Mesendoderm (in vitro differentiated cells): ENCODE measurements at regions not wholly inside any gene's neighbourhood (a gene's known extent, or its start where the extent isn't known, plus 50 kb on each side); places are given as distances from the start of the nearest gene placed in this dataset.

Experiments used
- DNase-seq: peaks from one replicate; pipeline ENCODE4 v3.0.0; 2013
- H2AK5ac ChIP-seq: 2 replicates; pipeline ENCODE4 v1.6.1; 2013; ENCODE audit warnings: low read length, inconsistent platforms
- H2BK120ac ChIP-seq: 2 replicates; pipeline ENCODE4 v1.6.1; 2013; ENCODE audit warnings: low read depth, mild to moderate bottlenecking, low read length, moderate library complexity, mixed read lengths
- H2BK15ac ChIP-seq: replicated peaks from 2 replicates; pipeline ENCODE4 v1.6.1; 2013; ENCODE audit warnings: low read depth, mild to moderate bottlenecking, moderate library complexity
- H2BK5ac ChIP-seq: 2 replicates; pipeline ENCODE4 v1.6.1; 2013; ENCODE audit warnings: low read length, inconsistent platforms
- H3K18ac ChIP-seq: 2 replicates; pipeline ENCODE4 v1.6.1; 2013; ENCODE audit warnings: mild to moderate bottlenecking, low read length, mixed read lengths
- H3K23ac ChIP-seq: one replicate; pipeline ENCODE4 v1.6.1; 2013; ENCODE audit warnings: low read length
- H3K27ac ChIP-seq: 2 replicates; pipeline ENCODE4 v1.5.1; 2013; ENCODE audit warnings: low read depth, mild to moderate bottlenecking, inconsistent platforms, low read length, moderate library complexity
- H3K27me3 ChIP-seq: 2 replicates; pipeline ENCODE4 v1.6.1; 2013; ENCODE audit warnings: low read length, control low read depth, mild to moderate bottlenecking, inconsistent platforms; ENCODE audit not compliant: insufficient read depth, poor library complexity
- H3K36me3 ChIP-seq: 2 replicates; pipeline ENCODE4 v1.6.1; 2013; ENCODE audit warnings: low read length, inconsistent platforms; ENCODE audit not compliant: control insufficient read depth, insufficient read depth
- H3K4ac ChIP-seq: one replicate; pipeline ENCODE4 v1.6.1; 2013; ENCODE audit warnings: low read depth, mild to moderate bottlenecking, low read length, moderate library complexity
- H3K4me1 ChIP-seq: 2 replicates; pipeline ENCODE4 v1.6.1; 2013; ENCODE audit warnings: low read depth, low read length, inconsistent platforms; ENCODE audit not compliant: control insufficient read depth
- H3K4me2 ChIP-seq: 2 replicates; pipeline ENCODE4 v1.6.1; 2013; ENCODE audit warnings: low read length
- H3K4me3 ChIP-seq: 2 replicates; pipeline ENCODE4 v1.5.1; 2013; ENCODE audit warnings: mild to moderate bottlenecking, low read length
- H3K56ac ChIP-seq: one replicate; pipeline ENCODE4 v1.6.1; 2013; ENCODE audit warnings: low read length
- H3K79me1 ChIP-seq: 2 replicates; pipeline ENCODE4 v1.6.1; 2013; ENCODE audit warnings: low read length, inconsistent platforms
- H3K79me2 ChIP-seq: 2 replicates; pipeline ENCODE4 v1.6.1; 2013; ENCODE audit warnings: mild to moderate bottlenecking, low read length; ENCODE audit not compliant: control insufficient read depth, insufficient read depth
- H3K9ac ChIP-seq: 2 replicates; pipeline ENCODE4 v1.6.1; 2013; ENCODE audit warnings: low read length, inconsistent platforms
- H4K5ac ChIP-seq: one replicate; pipeline ENCODE4 v1.6.1; 2013; ENCODE audit warnings: low read length
- H4K8ac ChIP-seq: one replicate; pipeline ENCODE4 v1.6.1; 2013; ENCODE audit warnings: low read depth, mild to moderate bottlenecking, control low read depth, low read length, moderate library complexity
- WGBS: extraction: QIAGEN DNeasy Blood & Tissue Kit; methylation state at CpG from one replicate; pipeline ENCODE4 v1.1.7; 2013; ENCODE audit warnings: low lambda C conversion rate, missing lambda C conversion rate; ENCODE audit not compliant: insufficient coverage; ENCODE audit errors: extremely low coverage; 5-methylcytosine and 5-hydroxymethylcytosine counted together

GRCh38 chr11:82267186-82267585 lies 466.5 kb downstream of the FAM181B start:
- H3K4me3 ChIP-seq, result no peak overlapping the region
- H3K79me2 ChIP-seq, result no peaks in the 10 kb centered on the region
- no peak overlapping the region for H3K27ac ChIP-seq
- WGBS, result no CpG with 5 or more reads among the region's 3 CpGs
- H3K4ac ChIP-seq, result no peak overlapping the region
- no peak overlapping the region for H3K9ac ChIP-seq
- H3K79me1 ChIP-seq, result no peaks in the 10 kb centered on the region
- no peak overlapping the region for H2BK15ac ChIP-seq
- H3K4me1 ChIP-seq, result no peaks in the 10 kb centered on the region
- H3K4me2 ChIP-seq, result no peak overlapping the region
- H3K18ac ChIP-seq, result no peak overlapping the region
- no peak for DNase-seq
- H3K27me3 ChIP-seq, result no peaks in the 10 kb centered on the region
- H4K8ac ChIP-seq, result no peak overlapping the region
- H3K23ac ChIP-seq, result no peak overlapping the region
- H2BK120ac ChIP-seq, result no peak overlapping the region
- H3K36me3 ChIP-seq, result no peaks in the 10 kb centered on the region
- no peak overlapping the region for H2AK5ac ChIP-seq
- H3K56ac ChIP-seq, result no peak overlapping the region
- H4K5ac ChIP-seq, result no peak overlapping the region
- H2BK5ac ChIP-seq, result no peak overlapping the region

- Histone ChIP-seq H3K27ac (no peak overlapping the region), H2BK120ac (no peak overlapping the region), H4K5ac (no peak overlapping the region), H3K23ac (no peak overlapping the region), H3K9ac (no peak overlapping the region), H3K27me3 (no peaks in the 10 kb centered on the region), H2BK15ac (no peak overlapping the region), H3K4ac (no peak overlapping the region), H3K79me2 (no peaks in the 10 kb centered on the region), H4K8ac (no peak overlapping the region), H3K18ac (no peak overlapping the region), H3K4me2 (no peak overlapping the region), H3K56ac (no peak overlapping the region), H3K79me1 (no peaks in the 10 kb centered on the region), H3K4me1 (no peaks in the 10 kb centered on the region), H3K36me3 (no peaks in the 10 kb centered on the region), H3K4me3 (no peak overlapping the region), H2AK5ac (no peak overlapping the region), H2BK5ac (no peak overlapping the region)
- no CpG with 5 or more reads among the region's 1 CpG for WGBS
- no peak for DNase-seq
These were observed 472.3 kb downstream of the FAM181B start for GRCh38 chr11:82261367-82261766.

- Histone ChIP-seq H3K23ac (no peak overlapping the region), H2BK5ac (no peak overlapping the region), H3K9ac (no peak overlapping the region), H3K36me3 (no peaks in the 10 kb centered on the region), H3K4me2 (no peak overlapping the region), H4K8ac (no peak overlapping the region), H2BK120ac (no peak overlapping the region), H3K4me1 (no peaks in the 10 kb centered on the region), H3K4ac (no peak overlapping the region), H3K27ac (no peak overlapping the region), H3K4me3 (no peak overlapping the region), H3K79me2 (no peaks in the 10 kb centered on the region), H2AK5ac (no peak overlapping the region), H3K79me1 (no peaks in the 10 kb centered on the region), H2BK15ac (no peak overlapping the region), H3K27me3 (no peaks in the 10 kb centered on the region), H3K18ac (no peak overlapping the region), H4K5ac (no peak overlapping the region), H3K56ac (no peak overlapping the region)
- no peak for DNase-seq
- WGBS, result no CpG with 5 or more reads among the region's 2 CpGs
These were observed 483.6 kb downstream of the FAM181B start for GRCh38 chr11:82250047-82250446.

- Histone ChIP-seq H3K56ac (no peak overlapping the region), H3K4ac (no peak overlapping the region), H3K4me3 (no peak overlapping the region), H4K8ac (no peak overlapping the region), H3K23ac (no peak overlapping the region), H3K79me2 (no peaks in the 10 kb centered on the region), H3K9ac (no peak overlapping the region), H3K4me2 (no peak overlapping the region), H3K79me1 (no peaks in the 10 kb centered on the region), H2BK15ac (no peak overlapping the region), H4K5ac (no peak overlapping the region), H3K27me3 (no peaks in the 10 kb centered on the region), H3K36me3 (no peaks in the 10 kb centered on the region), H3K18ac (no peak overlapping the region), H3K27ac (no peak overlapping the region), H2BK120ac (no peak overlapping the region), H2AK5ac (no peak overlapping the region), H2BK5ac (no peak overlapping the region), H3K4me1 (no peaks in the 10 kb centered on the region)
- no peak for DNase-seq
These were observed 486.7 kb downstream of the FAM181B start for GRCh38 chr11:82246926-82247325.

- Histone ChIP-seq H3K4me1 (no peaks in the 10 kb centered on the region), H3K4me3 (no peak overlapping the region), H2BK15ac (no peak overlapping the region), H3K56ac (no peak overlapping the region), H2AK5ac (no peak overlapping the region), H3K27me3 (no peaks in the 10 kb centered on the region), H3K4ac (no peak overlapping the region), H3K79me1 (no peaks in the 10 kb centered on the region), H3K18ac (no peak overlapping the region), H3K9ac (no peak overlapping the region), H2BK5ac (no peak overlapping the region), H3K4me2 (no peak overlapping the region), H3K23ac (no peak overlapping the region), H2BK120ac (no peak overlapping the region), H4K5ac (no peak overlapping the region), H3K36me3 (no peaks in the 10 kb centered on the region), H3K27ac (no peak overlapping the region), H3K79me2 (no peaks in the 10 kb centered on the region), H4K8ac (no peak overlapping the region)
- no CpG with 5 or more reads among the region's 5 CpGs for whole genome bisulfite sequencing
- DNase-seq, result no peak
These were observed 494.2 kb downstream of the FAM181B start for GRCh38 chr11:82239498-82239897.

GRCh38 chr11:82234256-82234655 lies 499.4 kb downstream of the FAM181B start:
- Histone ChIP-seq H2BK5ac (no peak overlapping the region), H2AK5ac (no peak overlapping the region), H3K27me3 (no peaks in the 10 kb centered on the region), H3K27ac (no peak overlapping the region), H3K79me1 (no peaks in the 10 kb centered on the region), H2BK15ac (no peak overlapping the region), H3K4me1 (no peaks in the 10 kb centered on the region), H3K23ac (no peak overlapping the region), H3K79me2 (no peaks in the 10 kb centered on the region), H3K9ac (no peak overlapping the region), H3K4ac (no peak overlapping the region), H3K18ac (no peak overlapping the region), H3K4me2 (no peak overlapping the region), H3K56ac (no peak overlapping the region), H3K36me3 (no peaks in the 10 kb centered on the region), H4K5ac (no peak overlapping the region), H4K8ac (no peak overlapping the region), H3K4me3 (no peak overlapping the region), H2BK120ac (no peak overlapping the region)
- no peak for DNase-seq
- no CpG with 5 or more reads among the region's 1 CpG for WGBS
